Small intestine (tissue), 7 donors: ENCODE measurements at regions not wholly inside any gene's neighbourhood (a gene's known extent, or its start where the extent isn't known, plus 50 kb on each side); places are given as distances from the start of the nearest gene placed in this dataset.

Experiments used
- DNase-seq, 2 donors: peaks; one replicate each; pipeline versions ENCODE4 v3.0.0 to v3.0.0-alpha.2; 2013
- FAIRE-seq: peaks from 2 replicates; lab custom pipeline; 2012; peaks lifted over from hg19 to GRCh38; lab: Jason Lieb, UNC
- H3K27ac ChIP-seq, 3 donors: one replicate each; pipeline ENCODE4 v1.5.1; 2013; ENCODE audit warnings: low read length in 2 of 3, mild to moderate bottlenecking in 2 of 3, control low read depth in 1 of 3, inconsistent platforms in 1 of 3, low read depth in 1 of 3, moderate library complexity in 1 of 3
- H3K27me3 ChIP-seq, 3 donors: one replicate each; pipeline ENCODE4 v1.6.1; 2013; ENCODE audit warnings: low read length in 3 of 3, inconsistent platforms in 1 of 3; ENCODE audit not compliant: control insufficient read depth in 3 of 3, insufficient read depth in 3 of 3
- H3K36me3 ChIP-seq, 3 donors: one replicate each; pipeline ENCODE4 v1.6.1; 2013; ENCODE audit warnings: low read length in 3 of 3, inconsistent platforms in 1 of 3, low read depth in 1 of 3, mild to moderate bottlenecking in 1 of 3, moderate library complexity in 1 of 3; ENCODE audit not compliant: control insufficient read depth in 3 of 3, insufficient read depth in 2 of 3
- H3K4me1 ChIP-seq, 3 donors: one replicate each; pipeline ENCODE4 v1.6.1; 2013; ENCODE audit warnings: low read length in 2 of 3, inconsistent platforms in 1 of 3, low read depth in 1 of 3, mild to moderate bottlenecking in 1 of 3, moderate library complexity in 1 of 3; ENCODE audit not compliant: control insufficient read depth in 3 of 3, insufficient read depth in 2 of 3
- H3K4me3 ChIP-seq, 3 donors: one replicate each; pipeline ENCODE4 v1.5.1; 2013; ENCODE audit warnings: low read length in 3 of 3, control low read depth in 1 of 3, inconsistent platforms in 1 of 3, low read depth in 1 of 3, mild to moderate bottlenecking in 1 of 3, moderate library complexity in 1 of 3
- H3K9me3 ChIP-seq, 2 donors: one replicate each; pipeline ENCODE4 v1.6.1; 2013; ENCODE audit warnings: low read depth in 1 of 2, low read length in 1 of 2; ENCODE audit not compliant: control insufficient read depth in 2 of 2, insufficient read depth in 1 of 2
- WGBS, 3 donors: extraction: QIAGEN DNeasy Blood & Tissue Kit; methylation state at CpG; one replicate each; pipeline ENCODE4 v1.1.7; 2013; 5-methylcytosine and 5-hydroxymethylcytosine counted together
- donor health status: healthy with polysubstance abuse.
- donor health status: control.
- donor health status: control.
- donor health status: Bipolar disorder and iron deficiency.
- donor health status: healthy.

GRCh38 chr7:46256870-46257661 lies 336.0 kb upstream of the IGFBP3 start:
- Histone ChIP-seq H3K27me3 (no peaks in the 10 kb centered on the region), H3K4me3 (no peak overlapping the region), H3K4me1 (no peaks in the 10 kb centered on the region), H3K9me3 (peaks cover 4 to 17% of the 10 kb centered on the region in 2 donors), H3K27ac (no peak overlapping the region), H3K36me3 (no peaks in the 10 kb centered on the region)
- 69 to 77% (median 73%) methylated on average over 8 of the region's 8 CpGs for WGBS, 3 donors
- no peak for DNase-seq
- no peak for FAIRE-seq

- H3K36me3 ChIP-seq: no peaks in the 10 kb centered on the region
- FAIRE-seq (no peak), DNase-seq (no peak)
- no peak overlapping the region for H3K4me3 ChIP-seq
- no peaks in the 10 kb centered on the region for H3K27me3 ChIP-seq
- H3K4me1 ChIP-seq: no peaks in the 10 kb centered on the region
- 79 to 89% (median 85%) methylated on average over 1 of the region's 1 CpG for WGBS, 3 donors
- H3K27ac ChIP-seq: no peak overlapping the region
- H3K9me3 ChIP-seq: no peaks in the 10 kb centered on the region
These were observed 332.4 kb upstream of the IGFBP3 start for GRCh38 chr7:46253520-46253919.

- Histone ChIP-seq H3K27me3 (no peaks in the 10 kb centered on the region), H3K36me3 (no peaks in the 10 kb centered on the region), H3K9me3 (no peaks in the 10 kb centered on the region), H3K27ac (no peak overlapping the region), H3K4me1 (no peaks in the 10 kb centered on the region), H3K4me3 (no peak overlapping the region)
- FAIRE-seq (no peak), DNase-seq (no peak)
- WGBS, 3 donors: 78 to 85% (median 84%) methylated on average over 1 of the region's 1 CpG
These were observed 326.6 kb upstream of the IGFBP3 start for GRCh38 chr7:46247664-46248063.

GRCh38 chr7:46245586-46246111 lies 324.6 kb upstream of the IGFBP3 start:
- DNase-seq: no peak
- Histone ChIP-seq H3K4me3 (no peak overlapping the region), H3K27ac (no peak overlapping the region), H3K4me1 (no peaks in the 10 kb centered on the region), H3K36me3 (no peaks in the 10 kb centered on the region), H3K9me3 (no peaks in the 10 kb centered on the region), H3K27me3 (no peaks in the 10 kb centered on the region)
- WGBS, 3 donors: 68 to 75% (median 74%) methylated on average over 4 of the region's 4 CpGs
- FAIRE-seq: no peak

GRCh38 chr7:46244757-46245156 lies 323.7 kb upstream of the IGFBP3 start:
- H3K27ac ChIP-seq: no peak overlapping the region
- H3K27me3 ChIP-seq: no peaks in the 10 kb centered on the region
- FAIRE-seq (no peak), DNase-seq (no peak)
- no peaks in the 10 kb centered on the region for H3K9me3 ChIP-seq
- no peaks in the 10 kb centered on the region for H3K36me3 ChIP-seq
- H3K4me3 ChIP-seq: no peak overlapping the region
- H3K4me1 ChIP-seq: no peaks in the 10 kb centered on the region
- 82 to 93% (median 92%) methylated on average over 2 of the region's 2 CpGs for WGBS, 3 donors

- no peaks in the 10 kb centered on the region for H3K36me3 ChIP-seq
- no peak overlapping the region for H3K4me3 ChIP-seq
- H3K9me3 ChIP-seq: no peaks in the 10 kb centered on the region
- WGBS, 3 donors: 13 to 46% (median 27%) methylated on average over 1 of the region's 1 CpG
- no peaks in the 10 kb centered on the region for H3K27me3 ChIP-seq
- no peak for DNase-seq
- H3K4me1 ChIP-seq: no peaks in the 10 kb centered on the region
- no peak for FAIRE-seq
- no peak overlapping the region for H3K27ac ChIP-seq
These were observed 322.3 kb upstream of the IGFBP3 start for GRCh38 chr7:46243406-46243805.

- DNase-seq (no peak), FAIRE-seq (no peak)
- Histone ChIP-seq H3K4me3 (no peak overlapping the region), H3K27me3 (no peaks in the 10 kb centered on the region), H3K36me3 (no peaks in the 10 kb centered on the region), H3K4me1 (no peaks in the 10 kb centered on the region), H3K9me3 (no peaks in the 10 kb centered on the region), H3K27ac (no peak overlapping the region)
- WGBS, 3 donors: 77 to 87% (median 85%) methylated on average over 5 of the region's 5 CpGs
These were observed 318.8 kb upstream of the IGFBP3 start for GRCh38 chr7:46239846-46240245.

GRCh38 chr7:46237466-46237865 lies 316.4 kb upstream of the IGFBP3 start:
- FAIRE-seq: no peak
- 75 to 82% (median 76%) methylated on average over 1 of the region's 1 CpG for WGBS, 3 donors
- H3K4me3 ChIP-seq: no peak overlapping the region

More at GRCh38 chr7:46237466-46237865, 316.4 kb upstream of the IGFBP3 start:
- DNase-seq: no peak
- no peak overlapping the region for H3K27ac ChIP-seq
- no peaks in the 10 kb centered on the region for H3K27me3 ChIP-seq
- no peaks in the 10 kb centered on the region for H3K36me3 ChIP-seq
- no peaks in the 10 kb centered on the region for H3K4me1 ChIP-seq
- no peaks in the 10 kb centered on the region for H3K9me3 ChIP-seq
